Naive thymus-derived CD8-positive, alpha-beta T cell (primary cell): ENCODE measurements at regions not wholly inside any gene's neighbourhood (a gene's known extent, or its start where the extent isn't known, plus 50 kb on each side); places are given as distances from the start of the nearest gene placed in this dataset.

Experiments
- ATAC-seq, 2 donors: fragments of 150-1000 bp; cut with Tn5 transposase in 1 of 2; sonication (Bioruptor Pico), chemical (Tn5 transposase) in 1 of 2; 1 replicate in 1 of 2; 2 replicates in 1 of 2; pipeline ENCODE4 v1.10.0; 2021; ENCODE audit warnings: mild to moderate bottlenecking in 2 of 2, moderate library complexity in 2 of 2
- POLR2A ChIA-PET: fragments of 350-600 bp; sonication (Branson Sonifier 250); formaldehyde crosslinking; loops from one replicate; lab custom pipeline; 2021; ENCODE audit warnings: antibody characterized with exemption; lab: Charles Lee
- DNase-seq, 10 donors: peaks; one replicate each; pipeline versions ENCODE4 v3.0.0 to v3.0.0-alpha.2; 2020 to 2022
- H3K27ac Mint-ChIP-seq, 10 donors: one replicate each; pipeline ENCODE4 v1.8.0; 2020 to 2022; ENCODE audit warnings: mild to moderate bottlenecking in 10 of 10, mixed read lengths in 10 of 10, moderate library complexity in 4 of 10, inconsistent platforms in 1 of 10
- H3K27me3 Mint-ChIP-seq, 5 donors: one replicate each; pipeline ENCODE4 v1.8.0; 2021 to 2022; ENCODE audit warnings: mixed read lengths in 5 of 5
- H3K36me3 Mint-ChIP-seq, 3 donors: one replicate each; pipeline ENCODE4 v1.8.0; 2020 to 2022; ENCODE audit warnings: mixed read lengths in 3 of 3, mild to moderate bottlenecking in 2 of 3, inconsistent platforms in 1 of 3
- H3K4me1 Mint-ChIP-seq, 4 donors: one replicate each; pipeline ENCODE4 v1.8.0; 2021 to 2022; ENCODE audit warnings: mixed read lengths in 4 of 4
- H3K4me3 Mint-ChIP-seq, 10 donors: one replicate each; pipeline ENCODE4 v1.8.0; 2020 to 2022; ENCODE audit warnings: mild to moderate bottlenecking in 10 of 10, mixed read lengths in 10 of 10, moderate library complexity in 6 of 10, inconsistent platforms in 1 of 10
- H3K9me3 Mint-ChIP-seq, 9 donors: one replicate each; pipeline ENCODE4 v1.8.0; 2020 to 2022; ENCODE audit warnings: mixed read lengths in 9 of 9, mild to moderate bottlenecking in 3 of 9, inconsistent platforms in 1 of 9, moderate library complexity in 1 of 9

DNA sequence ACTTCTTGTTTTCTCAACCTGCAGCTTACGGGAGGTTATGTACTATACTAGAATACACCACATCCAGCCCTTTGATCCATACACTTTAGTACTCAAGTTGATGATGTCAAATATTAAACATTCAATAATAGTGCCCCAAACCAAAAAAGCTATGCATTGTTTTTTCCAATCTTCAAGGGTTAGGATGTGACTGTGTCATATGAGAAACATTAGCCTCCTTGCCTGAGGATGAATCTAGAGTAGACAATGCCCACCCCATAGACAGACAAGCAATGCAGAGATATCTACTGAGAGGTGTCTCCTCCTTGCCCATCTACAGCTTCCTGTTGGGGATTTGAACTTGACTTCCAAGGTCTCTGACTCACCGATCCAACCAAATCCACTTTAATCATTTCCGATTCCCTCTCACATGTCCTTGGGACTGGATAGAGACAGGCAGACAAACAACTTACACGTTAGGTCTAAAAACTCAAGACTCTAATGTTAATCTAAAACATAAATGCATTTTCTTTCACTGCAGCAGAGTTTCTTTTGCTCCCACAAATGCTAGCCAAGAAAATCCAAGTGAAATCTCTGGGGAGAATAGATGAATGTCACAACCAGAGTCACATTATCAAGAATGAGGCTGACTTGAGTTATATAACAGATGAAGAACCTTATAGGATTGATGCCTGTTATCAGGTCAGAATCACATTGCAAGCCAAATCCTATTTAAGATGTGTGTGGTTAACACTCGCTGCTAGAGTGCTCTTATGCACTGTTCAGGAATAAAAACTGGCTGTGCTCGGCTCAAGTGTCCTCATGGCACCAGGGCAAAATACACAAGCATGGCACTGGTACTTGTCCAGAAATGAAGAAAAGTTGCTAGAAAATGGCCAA lies 75.5 kb upstream of the TNFAIP3 start:
- peak overlapping the region in 2 of 10 donors; percentile 26 to 56 for H3K4me3 Mint-ChIP-seq
- H3K27me3 Mint-ChIP-seq = no peaks in the 10 kb centered on the region
- ATAC-seq = no peak
- DNase-seq = no peak
- H3K27ac Mint-ChIP-seq = peak overlapping the region in 7 of 10 donors; percentile 14 to 84 (median 33)
- peaks cover 0 to 1% (median 0%) of the 10 kb centered on the region in 9 donors for H3K9me3 Mint-ChIP-seq
- POLR2A ChIA-PET = interaction anchor here (1.2 kb wide), 1 partner anchor 13 kb away, joined by 6 read pairs; no protein-coding TSS in a partner anchor
- peaks cover 20 to 58% (median 40%) of the 10 kb centered on the region in 4 donors for H3K4me1 Mint-ChIP-seq
- peaks cover 0 to 2% (median 0%) of the 10 kb centered on the region in 3 donors for H3K36me3 Mint-ChIP-seq

DNA sequence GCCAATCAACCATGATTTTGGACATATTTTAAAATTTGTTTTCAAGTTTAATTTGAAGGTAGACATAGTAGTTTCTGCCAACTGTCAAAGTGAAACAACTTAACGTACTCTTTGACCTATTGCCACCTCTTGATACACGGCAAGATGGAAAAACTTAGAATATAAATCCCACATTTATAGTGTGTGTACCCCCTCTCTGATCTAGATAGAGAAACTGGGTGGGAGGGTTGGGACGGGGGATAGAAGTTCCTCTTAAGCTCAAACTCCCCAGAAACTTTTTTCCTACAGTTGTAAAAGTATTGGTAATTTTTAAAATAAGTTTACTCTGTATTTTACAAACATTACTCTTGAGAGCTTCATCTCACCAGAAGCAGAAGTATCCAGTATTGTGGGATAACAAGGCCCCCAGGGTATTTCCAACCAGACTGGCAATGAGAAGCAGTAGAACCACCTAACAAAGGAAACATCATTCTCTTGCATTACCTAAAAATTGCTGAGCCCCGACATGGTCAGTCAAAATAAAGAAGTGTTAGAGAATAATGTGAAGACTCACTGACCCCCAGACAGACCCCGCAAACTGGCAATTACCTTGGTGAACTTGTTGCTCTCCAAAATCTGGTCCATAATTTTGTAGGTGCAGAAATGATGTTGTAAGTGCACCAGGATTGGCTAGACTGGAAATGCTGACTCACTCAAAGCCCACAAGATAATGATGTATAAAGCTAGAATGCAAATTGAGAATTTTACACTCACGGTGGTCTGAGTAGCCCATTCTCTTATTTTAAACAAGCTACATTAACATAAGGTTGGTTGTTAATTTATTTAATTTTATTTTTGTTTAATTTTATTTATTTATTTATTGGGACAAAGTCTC lies 74.7 kb upstream of the TNFAIP3 start:
- DNase-seq = no peak
- peak overlapping the region in 3 of 10 donors; percentile 14 to 33 (median 33) for H3K27ac Mint-ChIP-seq
- peak overlapping the region in 2 of 10 donors; percentile 26 to 56 for H3K4me3 Mint-ChIP-seq
- peaks cover 20 to 60% (median 40%) of the 10 kb centered on the region in 4 donors for H3K4me1 Mint-ChIP-seq
- H3K36me3 Mint-ChIP-seq = peaks cover 0 to 2% (median 0%) of the 10 kb centered on the region in 3 donors
- POLR2A ChIA-PET = no interaction called here
- peaks cover 0 to 1% (median 0%) of the 10 kb centered on the region in 9 donors for H3K9me3 Mint-ChIP-seq
- H3K27me3 Mint-ChIP-seq = no peaks in the 10 kb centered on the region
- ATAC-seq = no peak

DNA sequence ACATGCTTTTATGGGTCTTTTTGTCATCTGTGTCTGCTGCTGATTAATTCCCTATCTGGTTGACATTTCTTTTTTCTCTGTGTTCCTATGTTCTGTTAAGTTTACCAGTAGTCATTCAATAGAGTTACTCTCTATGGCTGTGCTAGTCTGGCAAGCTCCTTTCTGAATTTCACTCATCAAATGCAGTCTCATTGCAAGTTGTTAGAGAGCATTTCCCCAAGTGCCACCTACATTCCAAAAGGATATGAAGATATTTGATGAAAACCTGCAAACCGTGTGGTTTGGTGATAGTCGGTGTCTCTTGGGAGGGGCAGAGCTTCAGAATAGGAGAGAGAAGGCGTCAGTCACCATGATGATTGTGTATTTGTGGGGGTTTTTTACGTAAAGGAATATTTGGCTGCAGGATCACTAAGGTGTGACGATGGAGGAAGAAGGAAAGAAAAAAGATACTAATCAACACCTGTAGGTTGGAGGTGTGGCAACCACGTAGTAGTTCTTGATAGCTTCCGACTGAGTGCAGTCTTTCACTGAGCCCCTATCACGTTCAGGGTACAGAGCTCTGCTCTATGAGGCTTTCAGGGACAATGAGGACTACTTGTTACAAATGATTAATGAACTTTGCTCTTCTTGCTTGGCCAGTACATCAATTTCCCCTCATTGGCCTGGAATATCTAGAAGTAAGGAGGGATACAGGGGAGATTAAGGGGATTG lies 73.1 kb upstream of the TNFAIP3 start:
- peak overlapping the region in 1 of 10 donors; percentile 17 for H3K4me3 Mint-ChIP-seq
- no peaks in the 10 kb centered on the region for H3K27me3 Mint-ChIP-seq
- peaks cover 0 to 2% (median 0%) of the 10 kb centered on the region in 3 donors for H3K36me3 Mint-ChIP-seq
- peak overlapping the region in 8 of 10 donors; percentile 3 to 88 (median 56) for H3K27ac Mint-ChIP-seq
- H3K9me3 Mint-ChIP-seq = peaks cover 0 to 1% (median 0%) of the 10 kb centered on the region in 9 donors
- DNase-seq (no peak), ATAC-seq (no peak)
- peaks cover 26 to 72% (median 53%) of the 10 kb centered on the region in 4 donors for H3K4me1 Mint-ChIP-seq
- POLR2A ChIA-PET = interaction anchor here (0.6 to 0.8 kb wide), 3 partner anchors 11 to 73 kb away, joined by 3 to 4 read pairs (median 4); partner anchors contain the start of gene TNFAIP3

- Mint-ChIP-seq H3K9me3 (peaks cover 0 to 1% (median 0%) of the 10 kb centered on the region in 9 donors), H3K36me3 (peaks cover 0 to 2% (median 0%) of the 10 kb centered on the region in 3 donors), H3K27ac (peak overlapping the region in 9 of 10 donors; percentile 27 to 88 (median 75)), H3K4me1 (peaks cover 31 to 75% (median 60%) of the 10 kb centered on the region in 4 donors), H3K4me3 (peak overlapping the region in 1 of 10 donors; percentile 12), H3K27me3 (no peaks in the 10 kb centered on the region)
- POLR2A ChIA-PET = interaction anchor here (0.7 to 0.8 kb wide), 2 partner anchors 12 to 72 kb away, joined by 3 to 4 read pairs; partner anchors contain the start of gene TNFAIP3
- ATAC-seq (no peak), DNase-seq (no peak)
Observed at GRCh38 chr6:137794516-137795201, 72.4 kb upstream of the TNFAIP3 start.

DNA sequence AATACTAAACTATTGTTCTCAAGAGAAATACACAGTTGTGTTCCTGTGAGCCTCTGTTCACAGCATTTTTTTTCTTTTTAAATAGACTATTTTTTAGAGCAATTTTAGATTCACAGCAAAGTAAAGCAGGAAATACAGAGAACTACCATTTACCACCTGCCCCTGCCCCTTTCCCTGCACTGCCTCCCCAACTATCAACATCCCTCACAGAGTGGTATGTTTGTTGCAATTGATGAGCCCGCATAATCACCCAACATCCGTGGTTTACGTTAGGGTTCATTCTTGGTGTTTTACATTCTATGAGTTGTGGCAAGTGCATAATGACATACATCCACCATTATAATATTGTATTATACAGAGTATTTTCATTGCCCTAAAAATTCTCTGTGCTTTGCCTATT lies 71.6 kb upstream of the TNFAIP3 start:
- Mint-ChIP-seq H3K36me3 (no peaks in the 10 kb centered on the region), H3K27ac (peak overlapping the region in 8 of 10 donors; percentile 19 to 88 (median 67)), H3K4me3 (no peak overlapping the region), H3K27me3 (no peaks in the 10 kb centered on the region), H3K4me1 (peaks cover 31 to 75% (median 62%) of the 10 kb centered on the region in 4 donors), H3K9me3 (peaks cover 0 to 1% (median 0%) of the 10 kb centered on the region in 9 donors)
- ATAC-seq (peak in 1 of 2 donors; percentile 42), DNase-seq (peak in 2 of 10 donors; percentile 36 to 43)
- POLR2A ChIA-PET = interaction anchor here (2.1 kb wide), 1 partner anchor 72 kb away, joined by 6 read pairs; the partner anchor contains the start of gene TNFAIP3

DNA sequence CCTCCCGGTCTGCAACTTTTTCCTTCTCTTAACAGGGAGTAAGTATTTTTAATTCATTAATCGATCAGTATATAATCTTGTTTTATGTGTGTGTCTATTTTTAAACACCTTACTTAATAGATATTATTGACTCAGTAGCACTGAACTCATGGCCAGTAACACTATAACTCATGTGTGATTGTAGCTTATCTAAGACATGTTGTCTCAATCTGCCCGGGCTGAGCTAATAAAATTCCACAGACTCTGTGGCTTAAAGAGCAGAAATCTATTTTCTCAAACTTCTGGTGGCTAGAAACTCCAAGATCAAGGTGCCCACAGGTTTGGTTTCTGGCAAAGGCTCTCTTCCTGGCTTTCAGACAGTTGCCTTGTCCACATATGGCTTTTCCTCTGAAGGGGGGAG lies 68.8 kb upstream of the TNFAIP3 start:
- peak overlapping the region in 8 of 10 donors; percentile 12 to 96 (median 84) for H3K27ac Mint-ChIP-seq
- no peaks in the 10 kb centered on the region for H3K27me3 Mint-ChIP-seq
- peak overlapping the region in 2 of 10 donors; percentile 5 to 46 for H3K4me3 Mint-ChIP-seq
- ATAC-seq = no peak
- H3K36me3 Mint-ChIP-seq = peaks cover 0 to under 1% (median 0%) of the 10 kb centered on the region in 3 donors
- H3K9me3 Mint-ChIP-seq = peaks cover 0 to 1% (median 0%) of the 10 kb centered on the region in 9 donors
- no peak for DNase-seq
- peaks cover 33 to 62% (median 57%) of the 10 kb centered on the region in 4 donors for H3K4me1 Mint-ChIP-seq
- POLR2A ChIA-PET = interaction anchor here (0.9 to 3.4 kb wide), 6 partner anchors 38 to 178 kb away, joined by 3 to 77 read pairs (median 4); partner anchors contain the start of gene TNFAIP3

GRCh38 chr6:137798846-137799245 lies 68.2 kb upstream of the TNFAIP3 start:
- Mint-ChIP-seq H3K4me1 (peaks cover 33 to 61% (median 58%) of the 10 kb centered on the region in 4 donors), H3K27ac (peak overlapping the region; percentile 71 to 96 (median 90)), H3K4me3 (peak overlapping the region in 6 of 10 donors; percentile 3 to 67 (median 48)), H3K9me3 (peaks cover 0 to 1% (median 0%) of the 10 kb centered on the region in 9 donors), H3K27me3 (no peaks in the 10 kb centered on the region), H3K36me3 (peaks cover 0 to 3% (median 0%) of the 10 kb centered on the region in 3 donors)
- POLR2A ChIA-PET = interaction anchor here (0.5 to 3.4 kb wide), 12 partner anchors 10 to 177 kb away, joined by 3 to 77 read pairs (median 3); partner anchors contain the start of gene TNFAIP3
- DNase-seq = peak in 4 of 10 donors; percentile 20 to 43 (median 38)
- peak in 1 of 2 donors; percentile 65 for ATAC-seq

DNA sequence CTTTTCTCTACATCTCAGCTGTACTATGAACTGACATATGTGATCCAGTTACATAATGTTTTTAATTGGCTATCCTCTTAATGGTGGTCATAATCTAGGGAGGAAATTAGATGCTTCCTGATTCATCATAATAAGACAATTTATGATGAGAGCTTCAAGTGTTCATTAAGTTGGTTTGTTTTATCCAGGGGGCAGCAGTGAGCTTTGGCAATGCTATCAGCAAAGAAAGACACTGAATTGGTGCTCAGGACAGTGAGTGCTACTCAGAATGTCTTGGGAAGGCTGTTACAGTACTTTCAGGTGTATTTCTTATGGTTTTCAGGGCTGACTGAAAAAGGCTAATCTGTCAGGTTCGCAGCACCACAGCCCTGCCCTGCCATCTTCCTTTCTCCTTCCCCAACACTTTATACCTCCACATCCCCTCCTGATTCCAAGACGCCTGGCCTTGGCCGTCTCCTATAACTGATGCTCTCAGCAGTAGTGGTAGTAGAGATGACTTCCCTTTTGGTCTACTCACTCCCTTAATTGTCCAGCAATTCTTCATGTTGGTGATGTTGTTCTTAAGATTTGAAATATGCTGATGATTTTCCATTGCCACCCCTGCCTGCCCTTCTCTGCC lies 67.0 kb upstream of the TNFAIP3 start:
- H3K4me3 Mint-ChIP-seq = peak overlapping the region in 3 of 10 donors; percentile 27 to 59 (median 52)
- POLR2A ChIA-PET = interaction anchor here (1.0 to 3.4 kb wide), 9 partner anchors 11 to 139 kb away, joined by 3 to 77 read pairs (median 7); partner anchors contain the start of gene TNFAIP3
- peak; percentile 15 to 90 (median 76) for DNase-seq
- no peaks in the 10 kb centered on the region for H3K27me3 Mint-ChIP-seq
- peaks cover 0 to 1% (median 0%) of the 10 kb centered on the region in 9 donors for H3K9me3 Mint-ChIP-seq
- H3K4me1 Mint-ChIP-seq = peaks cover 28 to 61% (median 58%) of the 10 kb centered on the region in 4 donors
- ATAC-seq = peak; percentile 75 to 88
- peaks cover 0 to 3% (median 0%) of the 10 kb centered on the region in 3 donors for H3K36me3 Mint-ChIP-seq
- peak overlapping the region; percentile 80 to 96 (median 92) for H3K27ac Mint-ChIP-seq

- H3K4me3 Mint-ChIP-seq = peak overlapping the region in 1 of 10 donors; percentile 2
- H3K4me1 Mint-ChIP-seq = peaks cover 25 to 63% (median 59%) of the 10 kb centered on the region in 4 donors
- DNase-seq = no peak
- POLR2A ChIA-PET = interaction anchor here (0.6 to 2.0 kb wide), 5 partner anchors 11 to 145 kb away, joined by 3 to 9 read pairs (median 4); partner anchors contain the start of gene TNFAIP3
- no peak for ATAC-seq
- H3K27ac Mint-ChIP-seq = peak overlapping the region; percentile 36 to 96 (median 92)
- peaks cover 0 to 3% (median 0%) of the 10 kb centered on the region in 3 donors for H3K36me3 Mint-ChIP-seq
- H3K27me3 Mint-ChIP-seq = no peaks in the 10 kb centered on the region
- H3K9me3 Mint-ChIP-seq = peaks cover 0 to under 1% (median 0%) of the 10 kb centered on the region in 9 donors
Observed at GRCh38 chr6:137800762-137801161, 66.3 kb upstream of the TNFAIP3 start.
